ENCODE measurements at regions not wholly inside any gene's neighbourhood (a gene's known extent, or its start where the extent isn't known, plus 50 kb on each side); places are given as distances from the start of the nearest gene placed in this dataset.

- TF ChIP-seq CTCF (IDR thresholded peaks at IDR 0.05; ENCODE audit: insufficient read depth, low read length, poor library complexity, severe bottlenecking) (no peak), EZH2phosphoT487 (conservative IDR thresholded peaks at IDR 0.05; ENCODE audit: low read length) (no peak)
Measured at GRCh38 chr6:140897349-140897748, 1235.4 kb upstream of the GJE1 start.
